Nephron progenitor cell (in vitro differentiated cells): ENCODE measurements at regions not wholly inside any gene's neighbourhood (a gene's known extent, or its start where the extent isn't known, plus 50 kb on each side); places are given as distances from the start of the nearest gene placed in this dataset.

Source experiments
- DNase-seq: peaks from one replicate; pipeline ENCODE4 v3.0.0; 2021
- H3K27ac Mint-ChIP-seq: 2 replicates; pipeline ENCODE4 v1.8.0; 2021; ENCODE audit warnings: mild to moderate bottlenecking, moderate library complexity, mixed read lengths
- H3K27me3 Mint-ChIP-seq: 2 replicates; pipeline ENCODE4 v1.8.0; 2021; ENCODE audit warnings: mild to moderate bottlenecking, low read depth, mixed read lengths; ENCODE audit not compliant: poor library complexity
- H3K36me3 Mint-ChIP-seq: 2 replicates; pipeline ENCODE4 v1.8.0; 2021; ENCODE audit warnings: low read depth, mixed read lengths
- H3K4me1 Mint-ChIP-seq: 2 replicates; pipeline ENCODE4 v1.8.0; 2021; ENCODE audit warnings: mixed read lengths
- H3K4me3 Mint-ChIP-seq: 2 replicates; pipeline ENCODE4 v1.8.0; 2021; ENCODE audit warnings: mild to moderate bottlenecking, moderate library complexity, mixed read lengths
- H3K9me3 Mint-ChIP-seq: 2 replicates; pipeline ENCODE4 v1.8.0; 2021; ENCODE audit warnings: mild to moderate bottlenecking, moderate library complexity, mixed read lengths
- TF ChIP-seq, protein P1 (sequence below): fragments of 200-600 bp; sonication (generic); IDR thresholded peaks from 2 replicates; pipeline ENCODE4 v1.5.0; 2021; ENCODE audit warnings: antibody characterized with exemption

DNA sequence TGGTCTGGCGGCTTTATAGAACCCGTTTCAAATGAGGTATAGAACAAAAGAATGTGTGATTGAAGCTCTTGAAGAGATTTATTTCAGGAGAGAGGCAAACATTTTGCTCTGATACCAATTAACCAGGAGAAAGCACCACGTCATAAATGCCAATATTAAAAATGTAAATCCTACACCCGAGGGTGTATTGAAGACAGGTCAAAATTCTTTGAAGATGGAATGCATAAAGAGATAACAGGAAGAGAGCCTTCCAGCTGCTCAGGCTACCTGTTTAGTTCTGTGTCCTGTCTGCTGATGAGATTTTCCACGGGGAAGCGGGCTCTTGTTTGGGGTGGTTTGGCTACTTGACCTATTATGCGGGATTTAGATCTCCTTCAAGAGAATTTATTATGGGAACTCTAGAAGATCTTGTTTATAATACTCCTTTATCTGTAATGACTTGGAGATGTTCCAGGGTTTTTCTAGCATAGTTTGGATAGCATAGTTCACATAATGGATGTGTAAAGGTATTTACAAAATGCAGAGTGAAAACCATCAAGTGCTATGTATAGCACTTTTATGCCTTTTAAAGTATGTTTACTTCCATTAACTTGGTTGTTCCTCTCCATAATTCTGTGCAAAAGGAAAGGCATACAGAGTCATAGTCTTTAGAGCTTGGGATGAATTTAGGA, 204.5 kb upstream of the SPRED2 start:
- peaks cover 37% of the 10 kb centered on the region for H3K4me1 Mint-ChIP-seq
- H3K4me3 Mint-ChIP-seq, result no peak overlapping the region
- TF ChIP-seq, protein P1, sequence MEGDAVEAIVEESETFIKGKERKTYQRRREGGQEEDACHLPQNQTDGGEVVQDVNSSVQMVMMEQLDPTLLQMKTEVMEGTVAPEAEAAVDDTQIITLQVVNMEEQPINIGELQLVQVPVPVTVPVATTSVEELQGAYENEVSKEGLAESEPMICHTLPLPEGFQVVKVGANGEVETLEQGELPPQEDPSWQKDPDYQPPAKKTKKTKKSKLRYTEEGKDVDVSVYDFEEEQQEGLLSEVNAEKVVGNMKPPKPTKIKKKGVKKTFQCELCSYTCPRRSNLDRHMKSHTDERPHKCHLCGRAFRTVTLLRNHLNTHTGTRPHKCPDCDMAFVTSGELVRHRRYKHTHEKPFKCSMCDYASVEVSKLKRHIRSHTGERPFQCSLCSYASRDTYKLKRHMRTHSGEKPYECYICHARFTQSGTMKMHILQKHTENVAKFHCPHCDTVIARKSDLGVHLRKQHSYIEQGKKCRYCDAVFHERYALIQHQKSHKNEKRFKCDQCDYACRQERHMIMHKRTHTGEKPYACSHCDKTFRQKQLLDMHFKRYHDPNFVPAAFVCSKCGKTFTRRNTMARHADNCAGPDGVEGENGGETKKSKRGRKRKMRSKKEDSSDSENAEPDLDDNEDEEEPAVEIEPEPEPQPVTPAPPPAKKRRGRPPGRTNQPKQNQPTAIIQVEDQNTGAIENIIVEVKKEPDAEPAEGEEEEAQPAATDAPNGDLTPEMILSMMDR, result no peak
- H3K27ac Mint-ChIP-seq, result no peak overlapping the region
- peaks cover 13% of the 10 kb centered on the region for H3K9me3 Mint-ChIP-seq
- no peak for DNase-seq
- no peaks in the 10 kb centered on the region for H3K36me3 Mint-ChIP-seq
- no peaks in the 10 kb centered on the region for H3K27me3 Mint-ChIP-seq

DNA sequence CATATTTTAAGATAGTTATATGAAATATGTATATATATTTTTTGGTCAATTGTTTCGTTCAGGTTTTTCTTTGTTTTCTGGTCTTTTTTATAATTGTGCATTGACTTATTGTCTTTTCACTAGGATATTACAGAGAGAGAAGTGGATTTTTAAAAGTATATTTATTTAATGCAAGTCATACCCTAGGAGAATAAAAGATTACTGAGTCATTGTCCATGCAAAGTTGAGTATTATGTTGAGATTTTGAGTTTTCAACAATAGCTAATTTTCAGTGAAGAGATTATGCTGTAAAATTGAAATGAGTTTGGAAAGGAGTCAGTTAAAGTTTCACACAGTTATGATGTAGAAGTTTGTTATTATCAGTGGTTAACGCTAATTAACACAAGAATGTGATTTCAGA, 203.6 kb upstream of the SPRED2 start:
- Mint-ChIP-seq H3K4me3 (no peak overlapping the region), H3K27me3 (peaks cover 4% of the 10 kb centered on the region)

DNA sequence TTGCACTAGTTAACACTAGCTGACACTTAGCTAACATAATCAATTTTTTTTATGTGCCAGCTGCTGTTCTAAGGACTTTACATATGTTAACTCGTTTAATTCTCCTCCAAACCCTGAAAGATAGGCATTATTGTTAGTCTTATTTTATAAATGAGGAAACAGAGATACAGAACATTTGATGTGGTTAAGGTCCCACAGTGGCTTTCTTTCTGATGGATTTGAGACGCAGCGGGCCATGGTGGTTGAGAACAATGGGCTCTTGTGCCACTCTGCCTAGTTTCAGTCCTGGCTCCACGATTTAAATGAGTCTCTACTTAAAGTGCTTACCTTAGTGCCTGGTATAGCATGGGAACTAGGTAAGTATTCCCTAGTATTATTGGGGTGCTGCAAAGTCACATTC, 201.9 kb upstream of the SPRED2 start:
- peaks cover 10% of the 10 kb centered on the region for H3K9me3 Mint-ChIP-seq
- DNase-seq, result no peak
- H3K36me3 Mint-ChIP-seq, result no peaks in the 10 kb centered on the region
- TF ChIP-seq, protein P1, result no peak
- peaks cover 19% of the 10 kb centered on the region for H3K4me1 Mint-ChIP-seq
- no peak overlapping the region for H3K4me3 Mint-ChIP-seq
- H3K27ac Mint-ChIP-seq, result no peak overlapping the region
- peaks cover 4% of the 10 kb centered on the region for H3K27me3 Mint-ChIP-seq

More for the DNA sequence above, 203.6 kb upstream of the SPRED2 start:
- no peak overlapping the region for H3K27ac Mint-ChIP-seq
- peaks cover 32% of the 10 kb centered on the region for H3K4me1 Mint-ChIP-seq
- no peaks in the 10 kb centered on the region for H3K36me3 Mint-ChIP-seq
- DNase-seq, result no peak
- TF ChIP-seq, protein P1, result no peak
- H3K9me3 Mint-ChIP-seq, result peaks cover 10% of the 10 kb centered on the region

DNA sequence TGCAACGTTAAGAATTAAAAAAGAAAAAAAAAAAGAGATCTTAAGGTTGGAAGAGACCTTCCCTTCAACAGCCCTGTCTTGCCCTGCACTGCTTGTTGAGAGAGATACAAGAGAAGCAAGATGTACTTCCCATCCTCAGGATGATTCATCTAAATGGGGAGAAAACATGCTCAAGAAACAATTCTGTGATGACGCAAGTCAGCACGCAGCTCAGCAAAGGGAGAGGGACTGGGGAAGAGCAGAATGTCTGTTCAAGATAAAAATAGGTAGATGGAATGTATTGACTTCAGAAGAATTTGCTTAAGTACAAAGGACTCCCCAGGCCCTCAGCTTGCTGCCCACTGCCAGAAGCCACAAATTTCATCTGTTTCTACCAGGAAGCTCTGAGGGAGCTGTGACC, 198.2 kb upstream of the SPRED2 start:
- Mint-ChIP-seq H3K9me3 (peaks cover 21% of the 10 kb centered on the region), H3K4me1 (no peaks in the 10 kb centered on the region), H3K27me3 (peaks cover 7% of the 10 kb centered on the region), H3K4me3 (no peak overlapping the region), H3K36me3 (no peaks in the 10 kb centered on the region), H3K27ac (no peak overlapping the region)
- no peak for DNase-seq
- TF ChIP-seq, protein P1, result no peak

DNA sequence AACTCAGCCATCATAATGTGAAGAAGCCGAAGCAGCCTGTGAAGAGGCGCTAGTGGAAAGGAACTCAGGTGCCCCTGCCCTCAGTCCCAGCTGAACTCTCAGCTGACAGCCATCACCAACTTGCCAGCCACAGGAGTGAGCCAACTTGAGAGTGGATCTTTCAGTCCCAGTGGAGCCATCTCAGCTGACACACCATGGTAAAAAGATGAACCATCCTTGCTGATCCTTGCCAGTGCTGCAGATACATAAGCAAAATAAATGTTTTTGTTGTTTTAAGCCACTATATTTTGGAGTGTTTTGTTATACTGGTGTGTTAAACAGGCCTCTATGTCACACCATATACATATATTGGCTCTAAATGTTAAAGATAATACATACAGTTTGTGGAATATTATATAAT, 195.8 kb upstream of the SPRED2 start:
- H3K27ac Mint-ChIP-seq, result no peak overlapping the region
- no peaks in the 10 kb centered on the region for H3K36me3 Mint-ChIP-seq
- TF ChIP-seq, protein P1, result no peak
- no peak for DNase-seq
- no peak overlapping the region for H3K4me3 Mint-ChIP-seq
- H3K4me1 Mint-ChIP-seq, result peaks cover under 1% of the 10 kb centered on the region
- H3K9me3 Mint-ChIP-seq, result peaks cover 13% of the 10 kb centered on the region
- peaks cover 7% of the 10 kb centered on the region for H3K27me3 Mint-ChIP-seq

DNA sequence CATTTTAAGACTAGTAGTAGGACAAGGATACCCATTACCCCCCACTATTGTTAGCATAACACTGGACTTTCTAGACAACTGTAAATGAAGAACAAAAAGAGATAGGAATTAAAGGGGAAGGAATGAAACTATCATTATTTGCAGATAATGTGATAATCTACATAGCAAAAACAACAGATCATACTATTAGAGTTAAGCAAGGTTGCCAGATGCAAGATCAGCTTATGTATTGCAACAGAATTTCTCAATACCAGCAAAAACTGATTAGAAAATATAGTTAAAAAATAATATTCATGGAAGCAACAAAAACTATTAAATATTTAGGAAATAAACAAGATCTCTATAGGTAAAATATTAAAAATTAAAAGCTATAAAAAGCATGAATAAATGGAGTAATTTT, 194.4 kb upstream of the SPRED2 start:
- Mint-ChIP-seq H3K27me3 (peaks cover 14% of the 10 kb centered on the region), H3K27ac (no peak overlapping the region), H3K4me1 (peaks cover 10% of the 10 kb centered on the region), H3K36me3 (no peaks in the 10 kb centered on the region), H3K4me3 (no peak overlapping the region), H3K9me3 (peaks cover 11% of the 10 kb centered on the region)
- no peak for DNase-seq
- TF ChIP-seq, protein P1, result no peak
